GM19239 (cell line): ENCODE measurements at regions not wholly inside any gene's neighbourhood (a gene's known extent, or its start where the extent isn't known, plus 50 kb on each side); places are given as distances from the start of the nearest gene placed in this dataset.
A peak's percentile ranks its signal among the peaks of the same experiment; 100 is the strongest.

ENCODE experiments used
- DNase-seq: peaks from one replicate; pipeline ENCODE4 v3.0.0; 2011; ENCODE audit warnings: low spot score; ENCODE audit not compliant: insufficient read length
- FAIRE-seq: peaks from 2 replicates; lab custom pipeline; 2011; peaks lifted over from hg19 to GRCh38; lab: Jason Lieb, UNC

DNA sequence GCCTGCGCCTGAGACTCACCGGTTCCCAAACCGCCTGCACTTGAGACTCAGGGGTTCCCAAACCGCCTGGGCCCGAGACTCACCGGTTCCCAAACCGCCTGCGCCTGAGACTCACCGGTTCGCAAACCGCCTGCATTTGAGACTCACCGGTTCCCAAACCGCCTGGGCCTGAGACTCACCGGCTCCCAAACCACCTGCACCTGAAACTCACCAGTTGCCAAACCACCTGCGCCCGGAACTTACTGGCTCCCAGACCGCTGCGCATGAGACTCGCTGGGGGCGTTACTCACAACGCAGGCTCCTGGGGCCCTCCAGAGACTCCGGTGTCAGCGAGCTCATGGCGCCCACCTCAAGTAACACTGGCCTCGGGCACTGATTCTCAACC is 90.2 kb downstream of the DACT2 start:
- no peak for FAIRE-seq
- no peak for DNase-seq

DNA sequence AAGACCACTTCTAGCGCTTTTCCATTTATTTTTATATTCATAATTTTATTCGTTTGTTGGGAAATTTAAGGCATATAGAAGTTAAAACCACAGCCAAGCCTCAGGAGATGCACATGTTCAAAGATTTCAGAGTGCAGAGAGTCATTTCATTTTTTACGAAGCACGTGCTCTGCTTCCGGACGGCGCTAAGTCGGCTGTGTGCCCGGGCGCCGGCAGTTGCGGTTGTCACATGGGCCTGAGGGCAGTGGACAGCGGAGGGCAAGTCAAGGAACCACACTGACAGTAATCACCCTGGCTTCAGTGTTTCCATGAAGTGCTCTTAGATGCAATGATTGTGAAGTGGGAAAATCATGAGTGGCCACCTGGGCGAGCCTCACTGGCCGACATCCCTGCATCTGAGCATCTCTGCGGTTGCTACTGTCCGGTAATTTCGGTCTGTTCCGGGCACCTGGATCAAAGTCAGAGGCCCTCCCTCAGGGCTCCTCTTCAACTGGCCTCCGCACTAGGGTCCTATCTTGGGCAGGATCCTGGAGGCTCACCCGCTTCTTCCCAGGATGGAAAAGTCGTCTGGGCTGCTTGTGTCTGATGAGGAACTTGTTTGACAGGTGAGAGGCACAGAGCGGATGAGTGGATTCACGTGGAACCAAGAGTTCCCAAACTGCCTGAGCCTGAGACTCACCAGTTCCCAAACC is 90.8 kb downstream of the DACT2 start:
- DNase-seq (no peak), FAIRE-seq (no peak)

DNA sequence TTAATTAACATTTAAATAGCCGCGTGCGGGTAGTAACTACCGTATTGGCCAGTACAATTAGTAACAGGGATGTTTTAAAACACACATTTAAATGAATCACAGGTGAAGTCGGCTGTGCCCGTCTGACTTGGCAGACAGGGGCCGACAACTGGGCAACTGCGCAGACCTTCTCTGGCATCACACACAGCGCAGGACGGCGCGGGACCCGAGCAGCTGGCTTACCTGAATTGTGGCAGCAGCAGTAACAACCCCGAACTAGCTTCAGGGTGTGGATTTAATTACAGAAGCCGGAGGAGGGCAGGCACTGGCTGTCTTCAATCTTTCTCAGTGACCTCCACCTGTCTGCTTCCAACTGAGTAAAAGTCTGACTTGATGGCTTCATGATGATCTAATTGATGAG is 91.7 kb downstream of the DACT2 start:
- FAIRE-seq: no peak
- no peak for DNase-seq

DNA sequence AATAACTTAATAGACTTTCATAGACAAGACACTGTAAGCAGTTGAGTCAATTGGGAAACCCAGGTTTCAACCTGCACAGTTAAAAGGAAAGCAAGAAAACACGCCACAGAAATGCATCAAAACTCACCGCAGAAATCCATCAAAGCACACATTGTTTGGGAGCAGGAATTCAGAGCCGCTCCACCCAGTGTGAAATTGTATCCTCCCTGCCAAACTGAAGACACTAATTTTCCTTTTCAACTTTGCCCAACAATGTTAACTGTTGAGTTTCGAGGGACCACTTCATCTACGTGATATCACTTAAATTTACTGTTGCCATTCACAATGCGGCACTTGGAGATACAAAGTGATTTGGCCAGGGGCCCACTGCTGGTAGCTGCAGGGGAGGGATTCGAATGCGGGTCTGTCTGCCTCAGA is 92.7 kb downstream of the DACT2 start:
- DNase-seq: no peak
- no peak for FAIRE-seq

DNA sequence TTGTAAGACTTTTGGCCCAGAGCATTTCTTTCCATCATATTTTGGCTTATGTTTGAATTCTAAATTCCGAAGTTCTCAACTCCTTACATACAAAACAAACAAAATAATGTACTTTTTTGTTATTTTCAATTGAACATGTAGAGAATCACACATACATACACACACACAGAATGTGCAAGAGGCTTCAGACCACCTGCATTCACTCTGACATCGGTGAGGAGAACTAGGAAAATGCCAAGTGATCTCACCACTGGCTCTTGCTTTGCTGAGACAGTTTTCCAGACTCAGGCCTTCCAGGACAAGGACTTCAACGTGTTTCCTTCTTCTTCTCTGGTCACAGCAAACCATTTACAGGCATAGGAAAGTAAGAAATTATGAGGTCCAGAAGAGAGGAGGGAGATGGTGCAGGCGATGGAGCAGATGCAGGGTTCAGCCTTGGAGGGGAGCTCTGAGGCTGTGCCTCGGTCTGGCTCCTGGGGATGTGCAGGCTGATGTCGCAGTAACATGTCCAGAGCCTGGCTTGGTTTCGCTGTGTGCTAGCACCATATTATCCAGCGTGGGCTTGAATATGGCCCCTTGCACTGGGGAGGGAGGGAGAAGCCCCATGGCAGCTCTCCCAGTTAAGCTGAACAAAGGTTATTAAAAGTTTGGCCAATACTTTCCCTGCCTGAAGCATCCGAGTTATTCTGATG is 93.4 kb downstream of the DACT2 start:
- no peak for DNase-seq
- FAIRE-seq: no peak

DNA sequence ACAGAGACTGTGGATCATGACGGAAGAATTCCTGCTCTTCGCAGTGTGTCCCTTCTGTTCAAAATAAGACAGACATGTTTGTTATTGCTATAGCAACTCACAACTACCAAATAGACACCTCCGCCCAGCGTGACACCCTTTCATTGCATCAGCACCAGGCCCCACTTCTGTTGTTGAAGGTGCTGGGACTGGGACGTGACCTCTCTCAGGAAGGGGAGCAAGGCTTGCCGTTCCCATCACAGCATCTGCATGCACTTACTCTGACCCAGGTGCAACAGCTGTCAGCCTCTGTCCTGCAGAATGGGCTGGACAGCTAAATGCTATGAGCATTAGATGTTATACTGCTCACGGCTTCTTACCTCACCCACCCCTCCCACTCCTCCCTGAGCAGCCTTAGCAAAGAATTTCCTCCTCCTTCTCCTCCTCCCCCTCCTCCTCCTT is 94.1 kb downstream of the DACT2 start:
- no peak for FAIRE-seq
- DNase-seq: no peak

DNA sequence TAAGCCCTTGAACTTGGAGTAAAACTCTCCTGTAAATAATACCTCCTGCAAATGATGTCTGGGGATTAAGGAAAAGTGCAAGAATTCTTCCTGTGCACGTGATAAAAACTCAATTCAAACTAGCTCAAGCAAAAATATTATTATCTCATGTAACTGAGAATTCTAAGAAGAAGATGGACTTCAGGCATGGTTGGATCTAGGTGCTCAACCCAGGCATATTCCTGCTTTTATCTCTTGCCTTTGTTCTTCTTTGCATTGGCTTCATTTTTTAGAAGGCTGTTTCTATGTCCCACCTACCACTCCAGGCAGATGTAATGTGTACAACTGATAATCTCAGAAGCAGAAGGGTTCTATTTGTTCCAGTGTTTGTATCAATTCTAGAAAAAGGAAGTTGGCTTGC is 95.8 kb downstream of the DACT2 start:
- no peak for FAIRE-seq
- no peak for DNase-seq

DNA sequence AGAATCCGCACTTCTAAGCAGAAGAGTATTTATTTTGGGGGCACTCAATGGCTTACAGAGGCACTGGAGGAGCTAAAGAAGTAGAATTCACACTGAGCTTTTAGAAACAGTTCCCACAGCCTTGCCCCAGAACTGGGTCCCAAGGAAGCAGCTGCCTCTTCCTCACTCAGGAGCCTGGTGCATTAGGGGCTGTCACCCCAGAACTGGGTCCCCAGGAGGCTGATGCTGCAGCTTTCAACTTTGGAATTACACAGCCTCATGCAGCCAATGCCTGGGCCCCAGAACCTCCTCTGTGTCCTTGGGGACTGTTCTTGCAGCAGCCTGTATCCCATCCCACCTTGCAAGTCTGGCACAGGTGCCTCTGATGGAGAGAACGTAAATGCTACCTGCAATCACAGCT is 96.4 kb downstream of the DACT2 start:
- DNase-seq (no peak), FAIRE-seq (no peak)

DNA sequence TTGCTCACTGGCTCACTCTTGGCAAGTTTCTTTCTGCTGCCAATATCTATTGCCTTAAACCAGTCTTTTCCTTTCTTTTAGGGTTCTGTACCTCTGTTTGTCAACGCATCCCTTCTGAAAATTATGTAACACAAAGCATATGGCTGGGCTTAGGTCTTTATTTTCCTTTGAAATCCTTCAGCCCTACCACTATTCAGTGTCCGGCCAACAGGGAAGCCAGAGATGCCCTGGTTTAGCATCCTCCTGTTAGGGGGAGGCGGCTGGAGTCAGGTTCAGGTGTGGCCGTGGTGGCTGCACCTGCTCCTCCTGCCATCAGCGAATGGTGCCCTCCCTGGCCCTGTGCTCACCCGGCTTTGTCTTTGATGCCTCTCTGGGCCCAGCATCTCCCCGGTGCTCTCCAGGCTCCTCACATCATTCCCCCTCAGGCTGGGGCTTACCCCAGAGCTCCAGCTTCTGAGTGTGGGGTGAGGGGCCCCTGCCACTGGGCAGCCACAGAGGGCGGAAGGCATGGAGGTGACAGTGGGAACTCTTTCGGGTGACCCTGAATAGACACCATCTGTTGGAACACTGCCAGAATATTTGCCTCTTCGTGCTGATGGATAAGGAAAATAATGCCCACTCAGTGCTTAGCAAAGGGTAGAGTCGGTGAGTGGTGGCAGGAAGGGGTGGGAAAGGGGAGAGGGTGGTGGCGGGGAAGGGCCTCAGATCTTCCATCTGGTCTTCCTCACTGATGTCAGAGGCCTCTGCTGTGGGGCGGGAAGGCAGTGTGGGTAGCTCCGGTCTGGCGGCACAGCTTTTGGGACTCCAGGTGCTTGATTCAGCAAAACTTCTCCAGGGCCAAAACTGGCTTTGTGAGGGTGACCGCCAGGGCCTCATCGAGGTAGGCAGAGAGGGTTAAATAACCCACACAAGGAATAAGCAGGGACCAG is 97.2 kb downstream of the DACT2 start:
- FAIRE-seq: no peak
- DNase-seq: no peak

DNA sequence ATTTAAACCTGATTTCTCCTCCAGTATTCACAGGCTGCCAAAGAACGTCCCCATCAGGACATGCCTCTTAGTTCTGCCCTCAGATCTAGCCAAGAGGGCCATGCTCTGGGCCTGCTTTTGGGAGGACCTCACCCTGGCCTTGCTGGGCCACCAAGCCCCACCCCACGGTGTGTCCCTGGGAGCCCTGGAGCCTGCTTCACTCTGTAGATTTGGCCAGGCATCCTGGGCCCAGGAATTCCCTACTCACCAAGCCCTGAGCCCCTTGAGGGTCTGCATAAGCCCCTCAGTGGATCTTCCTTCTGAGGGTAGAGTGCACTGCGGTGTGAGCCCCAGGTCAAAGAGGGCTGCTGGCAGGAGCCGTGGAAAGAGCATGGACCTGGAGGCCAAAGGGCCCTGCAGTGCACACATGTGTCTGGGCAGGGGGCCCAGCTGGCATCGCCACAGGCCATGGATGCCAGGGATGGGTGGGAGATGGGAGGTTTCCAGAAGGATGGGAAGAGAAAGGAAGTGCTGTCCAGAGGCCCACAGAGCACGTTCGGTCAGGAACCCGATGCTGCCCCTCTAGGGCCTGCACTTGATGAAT is 98.0 kb downstream of the DACT2 start:
- FAIRE-seq (no peak), DNase-seq (no peak)

DNA sequence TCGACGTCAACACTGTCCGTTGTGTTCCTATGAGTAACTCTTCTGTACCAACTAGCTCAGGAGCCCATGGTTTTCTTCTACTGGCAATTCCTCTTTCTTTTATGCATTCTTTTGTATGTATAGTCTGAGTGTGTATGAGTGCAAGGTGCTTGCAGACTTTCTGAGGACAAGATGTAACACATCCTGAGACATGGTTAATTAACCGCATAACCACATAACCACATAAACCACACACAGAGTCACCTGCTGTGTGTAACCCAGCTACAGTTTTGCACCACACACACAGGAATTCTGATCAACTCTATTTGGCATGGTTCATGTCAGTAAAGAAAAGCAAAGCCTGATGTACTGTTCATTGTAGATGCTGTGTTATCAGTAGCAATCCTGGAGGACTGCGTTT is 98.6 kb downstream of the DACT2 start:
- FAIRE-seq: peak; percentile 18
- no peak for DNase-seq

DNA sequence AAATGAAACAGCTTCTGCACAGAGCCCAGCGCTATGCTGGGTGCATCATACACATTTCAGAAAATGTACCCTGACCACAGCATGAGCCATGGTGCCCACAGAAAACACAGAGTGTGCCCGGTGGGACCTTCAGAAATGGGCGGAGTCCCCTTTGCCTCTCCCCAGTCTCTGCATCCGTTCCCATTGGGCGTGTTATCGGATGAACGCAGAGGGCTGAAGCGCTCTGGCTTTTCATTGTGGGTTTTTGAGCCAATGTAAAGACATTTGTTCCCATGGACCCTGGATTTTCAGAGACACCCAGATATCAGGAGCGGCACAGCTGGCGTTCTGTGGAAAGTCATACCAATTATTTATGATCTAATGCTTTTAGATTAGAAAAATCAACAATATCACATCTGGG is 99.8 kb downstream of the DACT2 start:
- FAIRE-seq (no peak), DNase-seq (no peak)

DNA sequence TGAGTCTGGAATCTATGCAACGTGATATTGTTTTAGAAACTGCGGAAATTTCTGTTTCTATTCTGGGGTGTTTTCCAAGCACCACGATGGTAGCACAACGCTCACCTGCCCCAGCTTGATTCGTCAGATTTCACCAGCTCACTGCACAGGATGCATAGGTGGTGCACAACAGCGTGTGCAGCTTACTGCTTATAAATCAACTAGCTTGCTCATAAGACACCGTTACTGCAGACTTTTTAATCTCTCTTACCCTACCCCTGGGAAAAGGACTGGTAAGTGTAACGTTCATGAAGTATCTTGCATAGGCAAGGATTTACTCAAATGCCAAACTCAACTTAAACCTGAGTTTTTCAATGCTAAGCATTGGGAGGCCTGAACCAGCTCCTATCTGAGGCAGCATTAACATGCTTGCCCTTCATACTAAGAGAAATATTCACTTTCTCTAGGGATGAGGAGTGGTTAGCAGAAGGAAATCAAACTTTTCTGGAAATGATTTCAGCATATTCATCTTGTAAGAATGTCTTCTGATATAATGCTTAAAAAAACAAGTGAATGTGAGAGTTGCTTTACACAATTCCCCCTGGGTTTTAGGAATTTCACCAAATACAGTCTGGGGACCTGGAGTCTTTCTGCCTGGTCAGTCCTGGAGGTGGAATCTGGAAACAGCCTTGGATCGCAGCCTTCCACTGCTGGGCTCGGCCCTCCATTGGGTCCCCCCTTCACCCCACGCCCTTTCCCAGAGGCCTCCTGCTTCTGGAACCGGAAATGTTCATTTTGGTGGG is 100.6 kb downstream of the DACT2 start:
- FAIRE-seq: no peak
- DNase-seq: no peak

DNA sequence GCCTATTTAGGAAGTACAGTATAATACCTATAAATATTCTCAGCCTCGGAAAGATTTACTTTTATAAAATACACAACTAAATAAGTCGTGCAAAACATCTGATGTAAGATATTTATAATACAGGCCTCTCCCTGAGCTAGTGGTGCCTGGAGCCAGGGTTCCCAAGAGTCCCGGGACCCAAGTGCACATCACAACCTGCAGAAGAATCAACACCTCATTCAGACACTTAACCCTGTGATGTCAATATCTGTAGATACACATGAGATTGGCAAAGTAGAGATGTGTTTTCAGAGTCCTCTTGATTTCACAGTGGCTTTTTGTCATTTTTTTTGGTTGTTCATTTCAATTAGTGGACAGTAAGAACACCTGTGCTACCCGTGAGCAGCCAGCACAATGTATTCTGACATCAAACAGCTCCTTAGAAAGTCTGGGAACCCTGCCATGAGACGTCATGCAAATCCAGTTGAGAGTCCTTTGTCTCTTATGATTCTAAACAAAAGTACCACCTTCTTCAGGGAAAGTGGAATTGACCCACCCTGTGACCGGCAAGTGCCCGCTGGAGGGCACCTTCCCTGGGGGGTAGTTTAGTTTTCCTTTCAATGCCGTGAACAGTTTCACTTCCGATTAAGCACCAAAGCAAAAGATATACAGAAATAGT is 101.6 kb downstream of the DACT2 start:
- FAIRE-seq: no peak
- DNase-seq: no peak

DNA sequence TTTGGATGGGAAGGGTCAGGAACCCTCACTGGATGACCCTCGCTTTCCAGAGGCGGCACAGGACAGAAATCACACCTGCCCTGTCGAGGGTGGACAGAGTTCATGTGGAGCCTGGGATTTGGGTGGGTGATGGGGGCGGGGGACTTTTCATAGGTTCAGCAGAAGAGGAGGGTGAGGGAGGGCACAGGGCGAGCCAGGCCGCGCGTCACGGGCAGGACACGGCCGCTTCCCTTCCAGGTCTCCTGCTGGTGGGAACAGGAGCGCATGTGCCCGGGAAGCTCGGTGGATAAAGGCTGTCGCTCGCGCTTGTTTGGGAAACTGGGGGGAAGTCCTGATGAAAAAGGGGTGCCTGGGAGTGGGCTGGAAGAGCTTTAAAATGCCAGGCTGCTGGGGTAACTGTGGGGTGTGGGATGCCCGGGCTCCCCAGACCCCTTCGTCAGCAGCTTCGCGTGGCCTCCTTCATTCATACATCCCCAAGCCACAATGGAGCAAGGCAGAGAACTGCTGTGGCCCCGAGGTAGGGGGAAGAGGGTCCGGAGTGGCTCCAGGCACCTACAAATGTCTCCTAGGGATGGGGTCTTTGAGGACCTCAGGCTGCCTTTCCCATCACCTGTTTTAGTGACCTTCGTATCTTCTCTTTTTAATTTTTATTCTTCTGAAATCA is 102.2 kb downstream of the DACT2 start:
- DNase-seq: no peak
- no peak for FAIRE-seq

DNA sequence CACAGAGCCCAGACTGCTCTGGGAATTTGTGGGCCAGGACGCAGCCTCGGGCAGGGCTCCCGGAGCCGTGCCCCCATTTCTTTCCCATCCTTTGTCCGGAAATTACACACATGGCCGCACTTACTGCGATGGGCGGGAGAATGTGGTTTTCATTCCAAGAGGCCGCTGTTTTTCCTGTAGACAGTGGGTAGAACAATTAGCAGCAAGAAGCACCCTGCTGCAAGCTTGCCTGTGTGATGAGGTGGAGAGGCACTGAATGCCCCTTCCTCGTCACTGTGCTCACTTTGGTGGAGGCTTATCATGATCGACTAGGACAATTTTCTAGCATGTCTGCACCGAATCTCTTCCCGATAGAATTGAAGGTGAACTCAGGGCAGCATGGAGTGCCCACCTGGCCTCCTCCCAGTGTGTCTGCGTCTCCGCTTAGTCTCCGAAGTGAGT is 102.8 kb downstream of the DACT2 start:
- no peak for DNase-seq

DNA sequence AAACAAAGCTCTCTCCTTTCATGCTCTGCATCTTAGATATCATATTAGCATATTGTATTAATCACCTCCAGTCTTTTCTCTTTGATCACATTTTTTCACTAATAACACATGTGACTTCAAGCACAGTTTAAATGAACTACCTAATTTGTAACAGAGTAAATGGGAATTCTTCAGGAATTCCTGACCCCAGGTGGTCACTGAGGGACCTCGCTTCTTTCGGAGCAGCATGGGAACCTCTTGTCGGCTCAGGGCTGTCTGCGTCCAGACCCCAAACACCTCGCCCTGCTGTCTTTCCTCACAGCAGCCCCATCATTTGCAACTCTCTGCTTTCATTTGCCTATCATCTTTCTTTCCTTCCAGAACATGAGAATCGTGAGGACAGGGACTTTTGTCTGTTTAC is 103.5 kb downstream of the DACT2 start:
- FAIRE-seq (no peak), DNase-seq (no peak)

More for the DNA sequence above, 102.8 kb downstream of the DACT2 start:
- FAIRE-seq: no peak

DNA sequence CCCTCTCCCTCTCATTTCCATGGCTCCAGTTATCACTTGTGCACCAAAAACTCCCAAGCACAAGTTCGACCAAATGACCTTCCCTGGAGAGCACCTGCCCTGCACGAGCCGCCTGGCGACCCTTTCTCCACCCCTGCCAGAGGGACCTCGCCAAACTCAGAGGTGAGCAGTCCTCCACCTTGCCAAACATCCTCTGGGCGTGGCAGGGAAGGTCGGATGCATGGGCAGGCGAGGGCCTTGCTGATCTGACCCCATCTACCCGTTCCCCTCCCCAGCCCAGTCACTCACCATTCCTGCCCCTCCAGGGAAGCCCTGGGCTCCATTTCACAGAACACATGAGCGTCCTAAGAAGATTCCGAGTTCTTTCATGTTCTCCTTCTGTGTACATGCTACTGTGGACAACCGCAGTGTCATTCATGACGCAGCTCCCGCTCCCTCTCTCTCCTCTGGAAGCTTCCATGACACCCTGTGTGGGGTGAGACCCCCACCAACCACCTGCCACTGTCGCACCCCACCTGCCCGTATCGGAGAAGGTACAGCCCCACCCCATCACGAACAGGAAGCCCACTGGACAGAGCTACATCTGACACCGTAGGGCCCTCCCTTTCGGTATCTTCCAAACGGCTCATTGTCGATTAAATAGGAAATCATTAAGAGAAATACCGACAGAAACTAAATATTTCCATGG is 104.3 kb downstream of the DACT2 start:
- no peak for DNase-seq
- FAIRE-seq: no peak
